H1 (cell line): ENCODE measurements at regions not wholly inside any gene's neighbourhood (a gene's known extent, or its start where the extent isn't known, plus 50 kb on each side); places are given as distances from the start of the nearest gene placed in this dataset.

Experiments
- CTCF ChIA-PET: fragments of 300-600 bp; sonication (Branson Sonifier 250); formaldehyde crosslinking; loops from one replicate; lab custom pipeline; 2021; ENCODE audit not compliant: partially characterized antibody; lab: Charles Lee
- POLR2A ChIA-PET: fragments of 300-600 bp; sonication (Branson Sonifier 250); formaldehyde crosslinking; loops from one replicate; lab custom pipeline; 2021; ENCODE audit warnings: inconsistent platforms; ENCODE audit not compliant: partially characterized antibody; lab: Charles Lee
- DNase-seq, 2 experiments: peaks; one replicate each; pipeline versions ENCODE4 v3.0.0 to v3.0.0-alpha.2; 2010 to 2022; ENCODE audit warnings: low spot score in 2 of 2, low read depth in 1 of 2, mixed read lengths in 1 of 2
- FAIRE-seq: peaks from 2 replicates; lab custom pipeline; 2011; peaks lifted over from hg19 to GRCh38; lab: Jason Lieb, UNC
- H2AFZ ChIP-seq: 2 replicates; pipeline ENCODE4 v1.8.1; 2012; ENCODE audit warnings: low read length, inconsistent platforms
- H2AK5ac ChIP-seq: 2 replicates; pipeline ENCODE4 v1.6.1; 2013; ENCODE audit warnings: low read depth, low read length
- H2BK120ac ChIP-seq: replicated peaks from 2 replicates; pipeline ENCODE3; 2013; ENCODE audit warnings: low read depth, low read length, inconsistent platforms
- H2BK12ac ChIP-seq: 2 replicates; pipeline ENCODE4 v1.6.1; 2013; ENCODE audit warnings: low read depth, low read length
- H2BK15ac ChIP-seq: 2 replicates; pipeline ENCODE4 v1.6.1; 2013; ENCODE audit warnings: low read length
- H2BK20ac ChIP-seq: 2 replicates; pipeline ENCODE4 v1.6.1; 2013; ENCODE audit warnings: low read length
- H2BK5ac ChIP-seq: 2 replicates; pipeline ENCODE4 v1.6.1; 2013; ENCODE audit warnings: low read depth, low read length
- H3K14ac ChIP-seq: 2 replicates; pipeline ENCODE4 v1.6.1; 2013; ENCODE audit warnings: inconsistent platforms; ENCODE audit not compliant: insufficient read length
- H3K18ac ChIP-seq: 2 replicates; pipeline ENCODE4 v1.6.1; 2013; ENCODE audit warnings: low read length; ENCODE audit errors: extremely low read depth
- H3K23ac ChIP-seq: 2 replicates; pipeline ENCODE4 v1.6.1; 2013; ENCODE audit warnings: inconsistent platforms; ENCODE audit not compliant: insufficient read length
- H3K23me2 ChIP-seq: 2 replicates; pipeline ENCODE4 v1.6.1; 2013; ENCODE audit warnings: low read depth, low read length
- H3K27ac ChIP-seq: 2 replicates; pipeline ENCODE4 v1.6.1; 2011; ENCODE audit warnings: low read depth, low read length, inconsistent platforms
- H3K27me3 ChIP-seq, 4 experiments: replicated peaks in 1 of 4; 1 replicate in 1 of 4; 2 replicates in 3 of 4; pipeline versions ENCODE4 v1.6.1 to v1.8.1; 2011 to 2013; ENCODE audit warnings: low read length in 3 of 4, mild to moderate bottlenecking in 3 of 4, inconsistent platforms in 2 of 4, mixed read lengths in 2 of 4, moderate library complexity in 1 of 4; ENCODE audit not compliant: control insufficient read depth in 3 of 4, insufficient read depth in 3 of 4; ENCODE audit errors: extremely low read depth in 1 of 4
- H3K36me3 ChIP-seq, 4 experiments: 2 replicates each; pipeline versions ENCODE4 v1.6.1 to v1.8.1; 2011 to 2013; ENCODE audit warnings: mild to moderate bottlenecking in 4 of 4, low read length in 3 of 4, moderate library complexity in 2 of 4, control low read depth in 1 of 4, inconsistent platforms in 1 of 4; ENCODE audit not compliant: insufficient read depth in 4 of 4, control insufficient read depth in 2 of 4
- H3K4ac ChIP-seq: replicated peaks from 2 replicates; pipeline ENCODE3; 2013; ENCODE audit warnings: low read length, low read depth, mixed read lengths, inconsistent platforms; ENCODE audit not compliant: insufficient read length
- H3K4me1 ChIP-seq, 4 experiments: replicated peaks in 1 of 4; 1 replicate in 1 of 4; 2 replicates in 3 of 4; pipeline versions ENCODE4 v1.6.1 to v1.8.1; 2011 to 2013; ENCODE audit warnings: low read length in 3 of 4, inconsistent platforms in 2 of 4, mixed read lengths in 1 of 4; ENCODE audit not compliant: insufficient read depth in 4 of 4, control insufficient read depth in 3 of 4
- H3K4me2 ChIP-seq, 2 experiments: 2 replicates each; pipeline versions ENCODE4 v1.6.1 to v1.8.1; 2011 to 2013; ENCODE audit warnings: low read depth in 2 of 2, low read length in 2 of 2, control low read depth in 1 of 2, inconsistent platforms in 1 of 2, mild to moderate bottlenecking in 1 of 2; ENCODE audit not compliant: insufficient read depth in 1 of 2
- H3K4me3 ChIP-seq, 4 experiments: fragments of 200-600, 300-600 bp in 1 of 4; sonication (generic), shearing (Covaris generic), sonication (Bioruptor Twin) in 1 of 4; 2 replicates each; pipeline versions ENCODE4 v1.5.1 to v1.8.1; 2011 to 2016; ENCODE audit warnings: low read length in 4 of 4, low read depth in 3 of 4, control low read depth in 2 of 4, inconsistent platforms in 2 of 4, mild to moderate bottlenecking in 2 of 4, mixed read lengths in 1 of 4, moderate library complexity in 1 of 4; ENCODE audit not compliant: insufficient read depth in 2 of 4; ENCODE audit errors: extremely low read depth in 1 of 4
- H3K56ac ChIP-seq: replicated peaks from 2 replicates; pipeline ENCODE3; 2013; ENCODE audit warnings: low read depth, mild to moderate bottlenecking, mixed read lengths, low read length, inconsistent platforms; ENCODE audit not compliant: insufficient read length
- H3K79me1 ChIP-seq: 2 replicates; pipeline ENCODE4 v1.6.1; 2013; ENCODE audit warnings: low read depth, low read length, control low read depth
- H3K79me2 ChIP-seq, 2 experiments: 2 replicates each; pipeline versions ENCODE4 v1.6.1 to v1.8.1; 2012 to 2013; ENCODE audit warnings: low read length in 2 of 2, mild to moderate bottlenecking in 2 of 2, inconsistent platforms in 1 of 2; ENCODE audit not compliant: insufficient read depth in 2 of 2, control insufficient read depth in 1 of 2
- H3K9ac ChIP-seq, 4 experiments: replicated peaks in 1 of 4; 1 replicate in 1 of 4; 2 replicates in 3 of 4; pipeline versions ENCODE4 v1.6.1 to v1.8.1; 2011 to 2013; ENCODE audit warnings: low read depth in 3 of 4, low read length in 3 of 4, control low read depth in 2 of 4, mild to moderate bottlenecking in 2 of 4, moderate library complexity in 2 of 4, inconsistent platforms in 1 of 4; ENCODE audit errors: extremely low read depth in 1 of 4
- H3K9me3 ChIP-seq, 2 experiments: 2 replicates each; pipeline versions ENCODE4 v1.6.1 to v1.8.1; 2012 to 2013; ENCODE audit warnings: mild to moderate bottlenecking in 2 of 2, moderate library complexity in 2 of 2, control low read depth in 1 of 2, inconsistent platforms in 1 of 2, low read depth in 1 of 2, low read length in 1 of 2, mixed read lengths in 1 of 2; ENCODE audit not compliant: insufficient read depth in 2 of 2
- H4K20me1 ChIP-seq, 2 experiments: replicated peaks in 1 of 2; 2 replicates each; pipeline versions ENCODE3 to v1.8.1; 2011 to 2013; ENCODE audit warnings: inconsistent platforms in 2 of 2, low read length in 2 of 2, mild to moderate bottlenecking in 1 of 2; ENCODE audit not compliant: insufficient read depth in 2 of 2, control insufficient read depth in 1 of 2
- H4K5ac ChIP-seq: 2 replicates; pipeline ENCODE4 v1.6.1; 2013; ENCODE audit warnings: low read length, low read depth, mixed read lengths, inconsistent platforms; ENCODE audit not compliant: insufficient read length
- H4K8ac ChIP-seq: 2 replicates; pipeline ENCODE4 v1.8.0; 2013; ENCODE audit warnings: mild to moderate bottlenecking, moderate library complexity, low read length, inconsistent platforms; ENCODE audit not compliant: insufficient read depth; ENCODE audit errors: extremely low read depth
- H4K91ac ChIP-seq: replicated peaks from 2 replicates; pipeline ENCODE3; 2013; ENCODE audit warnings: low read length, mixed read lengths, inconsistent platforms; ENCODE audit not compliant: insufficient read length
- ATF3 ChIP-seq: IDR thresholded peaks from 2 replicates; pipeline ENCODE4 v1.6.1; 2011; ENCODE audit warnings: low read depth, mild to moderate bottlenecking, low read length; ENCODE audit not compliant: insufficient read depth
- BCL11A ChIP-seq, 2 experiments: IDR thresholded peaks; one replicate each; pipeline ENCODE4 v1.6.1; 2011; ENCODE audit warnings: low read depth in 2 of 2, low read length in 2 of 2, mild to moderate bottlenecking in 2 of 2
- CTCF ChIP-seq, 3 experiments: IDR thresholded peaks; 1 replicate in 2 of 3; 2 replicates in 1 of 3; pipeline versions ENCODE4 v1.5.1 to v1.6.1; 2011; ENCODE audit warnings: low read length in 3 of 3, mild to moderate bottlenecking in 3 of 3, inconsistent platforms in 2 of 3, low read depth in 1 of 3, moderate library complexity in 1 of 3; ENCODE audit not compliant: insufficient read depth in 1 of 3; ENCODE audit errors: control extremely low read depth in 1 of 3
- E2F6 ChIP-seq: IDR thresholded peaks from 2 replicates; pipeline ENCODE4 v1.6.1; 2012; ENCODE audit warnings: inconsistent platforms
- FOSL1 ChIP-seq: IDR thresholded peaks from 2 replicates; pipeline ENCODE4 v1.6.1; 2011; ENCODE audit warnings: mild to moderate bottlenecking, low read depth, low read length, moderate library complexity; ENCODE audit not compliant: insufficient read depth
- JUND ChIP-seq: IDR thresholded peaks from 2 replicates; pipeline ENCODE4 v1.6.1; 2011; ENCODE audit warnings: mild to moderate bottlenecking, improper control_type of control experiment, low read length
- KDM5A ChIP-seq: fragments of 200-600 bp; IDR thresholded peaks from 2 replicates; pipeline ENCODE4 v1.7.1; 2012; ENCODE audit warnings: mild to moderate bottlenecking, low read length, inconsistent platforms, mixed read lengths
- NANOG ChIP-seq: IDR thresholded peaks from 2 replicates; pipeline ENCODE4 v1.6.1; 2011; ENCODE audit warnings: low read length, low read depth, mild to moderate bottlenecking, inconsistent platforms; ENCODE audit not compliant: insufficient read depth, poor library complexity, severe bottlenecking
- SIX5 ChIP-seq: IDR thresholded peaks from 2 replicates; pipeline ENCODE4 v1.6.1; 2011; ENCODE audit warnings: mild to moderate bottlenecking, low read depth, low read length
- SP4 ChIP-seq: IDR thresholded peaks from 2 replicates; pipeline ENCODE4 v1.6.1; 2012; ENCODE audit warnings: low read length, inconsistent platforms
- TEAD4 ChIP-seq: IDR thresholded peaks from 2 replicates; pipeline ENCODE4 v1.6.1; 2012; ENCODE audit warnings: low read depth, low read length, inconsistent platforms, mixed read lengths
- WGBS, 2 experiments: shearing (Covaris generic) in 1 of 2; methylation state at CpG; one replicate each; pipeline versions ENCODE4 v1.1.6 to v1.1.7; 2013 to 2015; ENCODE audit warnings: low lambda C conversion rate in 2 of 2, mixed read lengths in 2 of 2, inconsistent platforms in 1 of 2, low coverage in 1 of 2, missing lambda C conversion rate in 1 of 2; ENCODE audit not compliant: insufficient replicate concordance in 2 of 2, insufficient coverage in 1 of 2, insufficient read length in 1 of 2; ENCODE audit errors: extremely low coverage in 1 of 2, missing lambda C conversion rate in 1 of 2; 5-methylcytosine and 5-hydroxymethylcytosine counted together

GRCh38 chr2:157204401-157204800, 53.1 kb upstream of the GALNT5 start:
- H4K91ac ChIP-seq: no peak overlapping the region
- no peak overlapping the region for H3K23ac ChIP-seq
- H4K5ac ChIP-seq: no peak overlapping the region
- no peak overlapping the region for H3K14ac ChIP-seq
- no peak overlapping the region for H3K4me2 ChIP-seq
- H2AFZ ChIP-seq: no peak overlapping the region
- no peak overlapping the region for H2BK12ac ChIP-seq
- no peak overlapping the region for H3K56ac ChIP-seq
- H2BK5ac ChIP-seq: no peak overlapping the region
- no peak overlapping the region for H2BK15ac ChIP-seq
- no peak overlapping the region for H3K4me3 ChIP-seq
- ChIA-PET CTCF (interaction anchor here (1.1 kb wide), 1 partner anchor 11 kb away, joined by 6 read pairs; no protein-coding TSS in a partner anchor), POLR2A (no interaction called here)
- H3K79me1 ChIP-seq: no peaks in the 10 kb centered on the region
- no peaks in the 10 kb centered on the region for H3K4me1 ChIP-seq
- no peaks in the 10 kb centered on the region for H3K27me3 ChIP-seq
- H3K18ac ChIP-seq: no peak overlapping the region
- H3K27ac ChIP-seq: no peak overlapping the region
- no peak for FAIRE-seq
- no peak overlapping the region for H2BK120ac ChIP-seq
- no peaks in the 10 kb centered on the region for H3K36me3 ChIP-seq
- no peak for DNase-seq
- no peaks in the 10 kb centered on the region for H3K23me2 ChIP-seq
- no peak overlapping the region for H2AK5ac ChIP-seq
- H3K79me2 ChIP-seq: no peaks in the 10 kb centered on the region
- no peak overlapping the region for H2BK20ac ChIP-seq
- no peak overlapping the region for H4K8ac ChIP-seq
- H3K9me3 ChIP-seq: no peaks in the 10 kb centered on the region; a peak in 1 of 4 replicates
- H3K4ac ChIP-seq: no peak overlapping the region
- no peak overlapping the region for H3K9ac ChIP-seq
- WGBS, 2 experiments: 92% methylated on average over 3 of the region's 3 CpGs; no CpG with 5 or more reads in 1 of the 2 experiments
- no peaks in the 10 kb centered on the region for H4K20me1 ChIP-seq
- TF ChIP-seq TEAD4 (no peak), NANOG (no peak), FOSL1 (no peak), CTCF (IDR thresholded peaks at IDR 0.05; ENCODE audit: control extremely low read depth in 1 of 3, insufficient read depth in 1 of 3, low read depth in 1 of 3, low read length in 3 of 3) (no peak), E2F6 (no peak), SP4 (no peak), ATF3 (no peak), SIX5 (no peak), BCL11A (IDR thresholded peaks at IDR 0.05; ENCODE audit: low read depth in 2 of 2, low read length in 2 of 2) (no peak), JUND (no peak), KDM5A (no peak)
